NCI-H1694 treated with DMSO at 0.1 percent for 48 hours (cell line): ENCODE measurements at regions not wholly inside any gene's neighbourhood (a gene's known extent, or its start where the extent isn't known, plus 50 kb on each side); places are given as distances from the start of the nearest gene placed in this dataset.

ENCODE experiments used
- DNase-seq: peaks from one replicate; lab custom pipeline; 2025; lab: John Stamatoyannopoulos, UW

DNA sequence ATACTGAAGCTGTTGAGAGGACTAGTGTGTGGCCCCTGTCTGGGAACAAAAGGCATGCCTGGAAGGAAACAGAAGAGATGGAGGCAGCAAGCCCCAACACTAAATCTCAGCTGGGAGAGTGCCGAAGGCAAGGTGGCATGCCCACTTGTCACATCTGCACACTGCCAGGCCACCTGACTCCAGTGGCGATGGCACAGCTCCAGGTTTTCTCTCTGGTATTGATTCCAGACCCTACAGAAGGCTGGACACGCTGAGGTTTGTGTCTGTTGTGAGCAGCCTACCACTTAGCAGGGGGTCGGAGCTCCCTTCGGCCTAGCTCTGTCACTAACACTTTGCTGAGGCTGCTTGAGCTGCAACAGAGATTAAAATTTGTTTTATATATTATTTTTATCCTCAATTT, 307.3 kb downstream of the TDRD15 start:
- DNase-seq = no peak

DNA sequence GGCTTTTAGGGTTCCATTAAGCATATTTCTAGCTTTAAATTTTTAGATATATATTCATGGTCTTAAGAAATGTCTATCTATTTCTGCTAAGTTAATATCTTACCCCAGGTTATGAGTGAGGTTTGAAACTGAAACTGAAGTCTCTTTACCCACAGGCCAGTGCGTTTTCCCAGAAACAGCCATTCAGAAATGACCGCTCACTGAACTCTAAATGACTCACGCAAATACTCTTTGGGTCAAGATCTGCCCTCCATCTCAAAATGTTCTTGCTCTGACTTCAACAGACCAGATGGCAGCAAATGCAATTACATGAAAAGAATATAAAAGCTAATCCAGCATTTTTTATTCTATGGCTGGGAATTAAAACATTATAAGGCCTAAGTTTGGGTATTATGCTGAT, 315.2 kb downstream of the TDRD15 start:
- no peak for DNase-seq

DNA sequence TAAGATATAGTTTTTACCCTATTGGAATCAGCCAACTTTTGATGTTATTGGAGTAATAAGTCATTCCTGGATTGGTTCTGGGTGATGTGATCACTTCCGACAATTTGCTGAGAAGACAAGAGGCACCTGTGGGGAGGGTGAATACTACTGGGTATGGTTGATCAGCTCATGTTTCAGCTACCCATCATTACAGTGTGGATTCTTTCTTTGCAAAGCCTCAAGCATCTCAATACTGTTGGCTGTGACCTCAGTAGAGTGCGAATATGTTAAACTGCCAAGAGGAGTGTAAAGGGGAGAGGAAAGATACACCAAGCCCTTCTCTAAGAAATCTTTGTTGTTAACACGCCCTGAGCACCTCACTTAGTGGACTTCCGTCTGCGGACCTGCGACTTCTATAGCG, 317.7 kb downstream of the TDRD15 start:
- no peak for DNase-seq

DNA sequence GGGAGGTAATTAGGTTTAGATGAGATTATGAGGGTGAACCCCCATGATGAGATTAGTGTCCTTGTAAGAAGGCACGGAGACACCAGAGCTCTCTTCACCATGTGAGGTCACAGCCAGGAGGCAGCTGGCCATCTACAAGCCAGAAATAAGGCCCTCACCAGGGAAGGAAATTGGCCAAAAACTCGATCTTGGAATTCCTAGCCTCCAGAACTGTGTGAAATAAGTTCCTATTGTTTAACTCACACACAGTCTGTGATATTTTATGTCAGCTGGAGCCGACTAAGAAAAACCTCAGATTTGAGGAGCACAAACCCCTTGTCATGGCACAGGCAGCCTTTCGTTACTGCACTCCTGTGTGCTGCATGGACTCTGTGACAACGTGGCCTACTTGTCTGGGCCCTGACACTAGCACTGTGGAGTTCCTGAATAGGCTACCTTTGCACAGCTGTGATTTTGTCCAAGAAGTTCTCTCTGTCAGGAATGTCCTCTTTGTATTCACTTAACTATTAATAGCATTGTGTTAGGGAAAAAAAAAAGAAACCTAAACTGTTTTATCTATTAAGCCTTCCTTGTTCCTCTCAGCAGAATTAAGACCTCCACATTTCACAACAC, 319.8 kb downstream of the TDRD15 start:
- no peak for DNase-seq

DNA sequence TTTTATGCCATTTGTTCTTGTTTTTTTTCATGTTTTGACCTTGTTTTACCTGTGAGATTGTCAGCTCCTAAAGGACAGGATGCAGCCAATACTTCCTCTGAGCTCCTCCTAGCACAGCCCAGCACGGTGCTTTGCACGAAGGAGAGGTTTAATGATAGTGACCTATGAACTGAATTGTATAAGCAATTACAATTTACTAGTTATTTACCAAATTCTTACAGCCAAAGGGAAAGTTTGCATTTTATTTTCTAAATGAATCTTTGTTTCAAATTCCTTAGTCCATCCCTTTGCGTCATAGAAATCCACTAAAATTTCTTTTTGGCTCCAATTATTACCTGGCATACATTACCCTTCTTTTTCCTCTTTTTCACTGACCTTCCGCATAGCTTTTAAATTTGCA, 326.1 kb downstream of the TDRD15 start:
- DNase-seq = no peak

DNA sequence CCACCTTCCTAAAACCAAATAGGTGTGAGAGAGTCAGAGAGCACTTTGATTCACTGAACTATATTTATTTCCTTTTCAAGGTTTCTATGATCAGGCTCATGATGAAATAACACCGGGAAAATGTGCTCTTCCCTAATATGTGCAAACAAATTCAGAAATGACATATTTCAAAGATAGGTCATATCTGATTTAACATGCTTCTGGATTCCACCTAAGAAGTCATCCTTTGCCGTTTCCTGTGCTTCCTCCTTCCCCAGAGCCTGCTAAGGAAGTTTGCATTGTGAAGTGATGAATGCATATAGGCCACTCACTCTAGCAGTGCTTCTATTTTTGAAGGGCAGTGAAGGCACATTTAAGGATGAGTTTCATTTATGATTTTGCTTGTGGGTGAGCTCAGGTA, 327.6 kb downstream of the TDRD15 start:
- no peak for DNase-seq

DNA sequence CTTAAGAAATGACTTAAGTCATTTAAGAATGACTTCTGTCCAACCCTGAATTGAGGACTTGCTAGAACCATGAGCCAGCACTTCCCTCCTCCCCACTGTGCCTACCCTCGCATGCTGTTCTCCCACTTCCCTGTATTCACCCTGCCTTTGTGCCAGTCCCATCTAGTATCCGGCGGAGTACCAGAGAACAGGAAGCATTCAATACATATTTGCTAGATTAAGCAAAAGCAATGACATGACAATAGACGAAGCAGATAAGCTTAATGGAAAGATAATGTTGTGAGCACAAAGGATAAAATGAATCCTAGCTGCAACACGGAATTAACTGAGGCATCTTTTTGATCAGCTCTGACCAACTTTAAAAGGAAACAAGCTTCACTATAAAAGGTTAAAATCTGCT, 328.5 kb downstream of the TDRD15 start:
- DNase-seq = no peak

DNA sequence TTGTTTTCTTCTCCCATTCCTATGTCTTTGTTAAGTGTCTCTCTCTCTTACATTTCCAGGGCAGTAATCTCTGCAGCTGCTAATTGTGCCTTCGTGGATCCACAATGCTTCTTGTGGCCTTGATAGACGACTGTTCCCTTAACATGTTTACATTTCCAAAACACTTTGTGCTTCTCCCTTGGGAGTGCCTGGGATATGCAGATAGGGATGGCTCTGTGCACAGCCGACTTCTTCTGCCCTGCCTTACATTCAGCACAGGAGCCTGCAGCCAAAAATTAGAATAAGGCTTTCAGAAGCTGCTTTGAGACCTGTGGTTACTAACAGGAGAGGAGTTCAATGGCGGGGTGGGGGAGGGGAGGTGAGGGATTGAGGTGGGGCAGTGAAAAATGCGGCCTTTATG, 328.9 kb downstream of the TDRD15 start:
- DNase-seq = no peak

DNA sequence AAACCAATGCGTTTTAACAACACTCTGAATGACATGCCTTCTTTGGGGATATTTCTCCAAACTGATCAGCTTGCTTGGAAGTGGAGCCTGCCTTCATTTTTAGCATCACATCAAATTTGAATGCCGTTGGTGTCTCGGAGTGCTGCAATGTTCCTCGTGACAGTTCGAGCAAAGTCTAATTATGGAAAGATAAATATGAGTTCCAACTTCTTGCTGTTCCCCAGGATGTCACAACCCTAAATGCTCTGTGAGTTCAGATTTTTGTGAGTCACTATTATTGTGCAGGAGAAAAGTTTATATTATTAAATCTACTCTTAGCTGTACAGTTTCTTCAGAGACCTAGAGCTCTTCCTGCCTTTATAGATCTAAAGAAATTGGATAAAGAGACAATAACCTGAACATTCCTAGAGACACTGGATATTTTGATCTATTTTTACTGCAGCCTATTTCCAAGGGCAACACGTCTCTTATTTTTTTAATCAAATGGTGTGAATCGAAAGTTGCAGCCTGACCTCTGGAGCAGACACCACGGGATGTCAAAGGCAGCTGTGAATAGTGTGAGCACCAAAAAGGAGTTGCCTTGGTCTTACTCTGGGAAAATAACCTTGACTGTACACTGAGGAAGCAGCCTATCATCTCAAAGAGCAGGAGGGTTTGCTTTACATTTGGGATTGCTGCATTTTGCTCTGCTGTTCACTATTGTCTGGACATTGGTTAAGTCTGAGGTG, 330.1 kb downstream of the TDRD15 start:
- DNase-seq = no peak

DNA sequence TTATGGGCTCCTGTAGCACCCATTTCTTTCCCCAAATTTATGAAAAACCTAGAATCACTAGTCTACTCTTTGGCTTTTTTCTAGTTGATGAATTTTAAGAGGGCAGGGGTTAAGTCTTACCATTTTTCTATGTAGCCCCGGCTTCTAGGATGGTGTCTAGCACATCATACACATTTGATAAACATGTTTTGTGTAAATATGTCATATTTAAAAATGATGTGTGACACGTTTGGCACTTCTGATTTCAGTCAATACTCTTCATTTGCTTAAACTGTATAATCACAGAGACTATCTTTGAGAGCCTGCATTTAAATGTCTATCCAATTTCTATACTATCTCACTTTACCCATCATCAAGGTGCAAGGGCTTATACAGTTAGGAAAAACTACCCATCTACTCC, 331.1 kb downstream of the TDRD15 start:
- DNase-seq = no peak

DNA sequence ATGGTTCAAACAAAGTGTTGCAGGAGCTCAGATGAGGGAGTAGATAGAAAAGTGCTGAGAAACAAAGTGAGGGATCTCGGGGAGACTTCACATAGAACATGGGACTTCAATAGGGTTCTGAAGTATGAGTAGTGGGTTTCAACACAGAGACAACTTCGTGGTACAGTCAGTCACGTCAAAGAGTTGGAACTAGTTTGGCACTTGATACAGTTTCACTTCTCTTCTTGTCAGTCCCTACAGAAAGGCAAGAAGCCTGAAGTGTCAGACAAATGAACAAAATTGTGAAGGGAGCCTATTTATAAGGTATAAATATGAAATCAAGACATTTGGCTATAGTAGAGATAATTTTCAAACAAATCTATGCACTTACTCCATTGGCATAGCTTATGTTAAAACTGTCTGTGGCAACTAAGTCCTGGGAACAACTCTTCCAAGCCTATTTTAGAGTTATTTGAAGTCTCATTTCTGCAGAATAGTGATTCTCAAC, 338.0 kb downstream of the TDRD15 start:
- DNase-seq = no peak

DNA sequence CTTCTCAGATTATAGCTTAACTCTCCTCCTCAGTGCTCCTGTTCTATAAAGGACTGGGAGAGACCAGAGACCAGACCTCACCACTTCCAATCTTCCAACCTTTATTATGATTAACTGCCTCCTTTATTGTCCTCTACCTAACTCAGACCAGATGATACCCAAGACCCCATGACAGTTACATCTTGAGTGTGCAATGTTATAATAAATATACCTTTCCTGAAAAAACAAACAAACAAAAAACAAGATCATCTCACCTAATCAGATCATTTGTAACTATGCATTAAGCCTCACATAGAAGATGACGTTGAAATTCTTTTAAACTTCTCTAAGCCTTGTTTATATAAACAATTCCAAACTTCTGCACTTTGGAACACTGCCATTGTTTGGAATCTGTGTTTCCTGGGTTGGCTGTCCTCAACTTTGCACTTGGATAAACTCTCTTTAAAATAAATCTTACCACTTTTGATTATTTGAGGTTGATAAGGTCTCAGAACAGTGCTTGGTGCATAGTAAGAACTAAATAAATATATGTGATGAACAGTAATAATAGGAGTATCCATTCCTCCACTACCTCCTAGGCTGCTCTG, 342.7 kb downstream of the TDRD15 start:
- no peak for DNase-seq

DNA sequence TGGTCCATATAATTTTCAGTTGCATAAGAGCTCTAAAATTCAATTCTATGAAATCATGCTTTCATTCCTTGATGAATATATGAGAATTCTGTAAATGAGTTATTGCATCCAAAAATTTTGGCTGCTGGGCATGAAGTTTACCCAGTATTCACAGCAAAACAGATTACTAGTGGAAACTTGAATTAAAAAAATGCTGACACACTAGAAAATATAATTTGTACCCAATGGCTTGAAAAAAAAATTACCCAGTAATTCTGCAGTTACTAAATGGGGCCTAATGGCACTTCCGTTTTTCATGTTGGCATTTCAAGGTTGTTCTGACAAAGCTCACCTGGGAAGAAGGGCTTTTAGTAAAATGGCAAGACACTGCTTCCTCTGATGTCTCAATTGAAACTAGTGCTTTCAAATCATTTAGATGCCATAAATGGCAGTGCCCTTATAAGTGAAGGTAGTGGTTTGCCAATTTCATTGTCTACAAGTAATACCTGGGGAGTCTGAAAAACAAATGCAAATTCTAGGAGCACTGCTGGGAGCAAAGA, 343.6 kb downstream of the TDRD15 start:
- no peak for DNase-seq

DNA sequence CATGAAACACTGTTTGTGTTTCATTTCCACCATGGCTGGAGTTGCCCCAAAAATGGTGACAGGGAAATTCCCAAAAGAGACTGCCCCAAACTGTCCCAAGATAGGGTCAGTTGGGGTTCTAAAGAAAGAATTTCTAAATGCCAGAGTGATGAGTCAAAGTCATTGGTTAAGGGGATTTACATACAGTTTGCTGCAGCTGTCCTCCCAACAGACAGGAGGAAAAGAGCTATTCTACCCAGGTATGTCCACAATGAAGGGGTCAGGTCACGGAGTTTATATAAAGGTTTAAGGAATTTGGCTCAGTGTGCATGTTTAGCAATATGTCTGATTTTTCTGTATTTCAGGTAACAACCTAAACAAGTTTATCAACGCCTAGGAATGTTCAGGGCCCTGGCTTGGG, 344.1 kb downstream of the TDRD15 start:
- DNase-seq = no peak

DNA sequence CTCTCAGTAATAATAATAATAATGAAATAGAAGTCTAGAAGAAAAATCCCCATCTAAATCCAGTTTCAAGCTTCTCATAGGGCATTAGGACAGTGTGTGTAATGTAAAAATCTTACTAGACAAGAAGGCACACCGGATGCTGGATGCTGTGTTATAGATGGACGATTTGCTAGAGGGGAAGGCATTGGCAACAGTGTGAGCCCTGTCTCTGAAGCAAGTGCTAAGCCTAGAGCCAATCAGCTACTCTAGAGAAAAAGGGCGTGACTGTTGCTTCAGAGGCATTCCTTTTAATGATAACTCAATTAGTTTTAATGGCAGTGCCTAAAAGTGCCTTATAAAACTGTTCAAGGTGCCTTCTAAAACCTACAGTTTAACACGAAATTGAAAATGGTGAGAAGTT, 344.9 kb downstream of the TDRD15 start:
- DNase-seq = no peak

DNA sequence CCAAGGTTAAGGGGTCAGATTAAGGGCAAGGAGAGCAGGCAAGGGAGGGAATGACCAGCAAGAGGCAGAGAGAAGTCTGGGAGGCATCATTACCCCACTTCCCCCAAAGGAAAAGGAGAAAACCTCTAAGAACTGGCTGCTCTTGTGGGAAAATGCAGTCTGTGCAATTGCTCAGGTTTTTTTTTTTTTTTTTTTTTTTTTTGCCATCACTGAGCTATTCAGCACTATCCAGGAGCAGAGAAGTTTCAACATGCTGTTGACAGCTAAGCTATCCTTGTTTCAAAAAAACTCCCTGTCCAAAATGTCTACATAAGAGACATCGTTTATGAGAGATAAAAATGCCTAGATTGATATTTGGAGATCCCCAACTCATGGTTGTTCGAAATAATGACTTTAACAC, 345.4 kb downstream of the TDRD15 start:
- no peak for DNase-seq

DNA sequence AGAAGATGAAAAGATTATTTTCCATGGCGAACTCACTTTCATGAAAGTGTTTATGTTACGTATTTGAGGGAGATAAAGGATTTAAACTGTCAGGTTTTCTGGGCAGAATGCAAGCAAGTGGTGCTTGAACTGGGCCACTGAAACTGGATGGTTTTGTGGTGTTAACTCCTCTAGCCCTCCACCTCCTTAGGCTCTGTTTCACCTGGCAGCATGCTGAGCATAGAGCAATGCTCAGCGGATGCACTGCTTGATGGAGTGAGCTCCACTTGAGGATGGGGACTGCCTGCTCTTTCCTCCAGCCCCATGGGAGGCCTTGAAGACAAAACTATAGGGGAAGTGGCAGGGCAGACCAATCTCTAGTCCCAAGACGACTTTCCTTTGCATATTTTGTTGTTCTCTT, 345.8 kb downstream of the TDRD15 start:
- no peak for DNase-seq

DNA sequence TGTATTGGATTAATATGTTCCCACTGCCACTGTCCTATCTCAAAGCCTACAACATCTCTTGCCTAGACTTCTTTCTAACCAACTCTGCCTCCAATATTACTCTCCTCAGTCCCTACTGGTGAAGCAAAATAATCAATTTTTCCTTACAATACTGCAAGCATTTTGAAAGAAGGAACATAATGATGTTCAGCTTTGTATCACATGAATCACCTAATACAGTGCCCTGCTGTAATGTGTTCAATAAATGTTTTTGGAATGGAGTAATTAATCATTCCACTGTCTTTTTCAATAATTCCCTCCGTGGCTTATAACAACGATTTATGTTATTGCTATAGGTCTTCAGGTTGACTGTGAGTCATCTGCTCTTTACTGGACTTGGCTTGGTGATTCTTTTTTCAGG, 356.4 kb downstream of the TDRD15 start:
- no peak for DNase-seq

DNA sequence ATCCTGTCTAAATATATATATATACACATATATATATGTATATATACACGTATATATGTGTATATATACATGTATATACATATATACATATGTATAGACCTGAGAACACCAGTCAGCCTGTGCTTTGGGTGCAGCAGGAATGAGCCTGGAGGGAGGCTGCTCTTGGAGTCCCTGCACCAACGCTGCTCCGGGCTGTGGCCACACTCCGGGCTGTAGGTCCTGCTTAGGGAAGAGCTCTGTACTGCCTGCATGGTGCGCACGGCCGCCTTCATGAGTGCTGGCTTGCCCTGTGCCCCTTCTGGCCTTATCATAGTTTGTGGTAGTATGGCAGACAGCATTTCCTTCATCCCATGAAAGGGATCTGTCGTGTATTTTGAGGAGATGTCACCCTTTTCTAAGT, 360.9 kb downstream of the TDRD15 start:
- DNase-seq = no peak

DNA sequence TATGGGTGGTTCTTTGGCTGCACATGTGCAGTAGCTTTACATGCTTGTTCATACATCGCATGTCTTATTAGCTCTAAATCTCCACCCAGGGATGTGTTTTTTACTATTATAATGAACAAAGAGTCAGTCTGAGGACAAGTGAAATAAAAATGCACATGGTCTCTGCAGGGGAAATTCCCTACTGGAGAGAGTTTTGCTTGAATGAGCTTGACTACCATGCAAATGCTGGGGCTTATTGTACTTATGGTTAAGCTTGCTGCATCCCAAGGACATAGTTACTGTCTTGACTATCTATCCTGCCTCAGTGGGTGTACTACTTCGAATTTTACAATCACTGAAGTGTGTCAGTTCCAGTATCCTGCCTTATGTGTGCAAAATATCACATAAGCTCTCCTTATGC, 362.7 kb downstream of the TDRD15 start:
- no peak for DNase-seq

DNA sequence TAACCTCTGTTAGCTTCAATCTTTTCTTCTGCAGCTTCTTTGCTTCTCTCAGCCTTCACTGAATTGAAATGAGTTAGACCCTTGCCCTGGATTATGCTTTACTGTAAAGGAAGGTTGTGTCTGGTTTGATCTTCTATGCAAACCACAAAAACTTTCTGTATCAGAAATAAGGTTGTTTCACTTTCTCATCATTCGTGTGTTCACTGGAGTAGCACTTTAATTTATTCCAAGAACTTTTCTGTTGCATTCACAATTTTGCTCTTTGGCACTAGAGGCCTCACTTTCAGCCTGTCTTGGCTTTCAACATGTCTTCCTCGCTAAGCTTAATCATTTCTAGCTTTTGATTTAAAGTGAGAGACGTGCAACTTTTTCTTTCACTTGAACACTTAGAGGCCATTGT, 365.3 kb downstream of the TDRD15 start:
- DNase-seq = no peak

DNA sequence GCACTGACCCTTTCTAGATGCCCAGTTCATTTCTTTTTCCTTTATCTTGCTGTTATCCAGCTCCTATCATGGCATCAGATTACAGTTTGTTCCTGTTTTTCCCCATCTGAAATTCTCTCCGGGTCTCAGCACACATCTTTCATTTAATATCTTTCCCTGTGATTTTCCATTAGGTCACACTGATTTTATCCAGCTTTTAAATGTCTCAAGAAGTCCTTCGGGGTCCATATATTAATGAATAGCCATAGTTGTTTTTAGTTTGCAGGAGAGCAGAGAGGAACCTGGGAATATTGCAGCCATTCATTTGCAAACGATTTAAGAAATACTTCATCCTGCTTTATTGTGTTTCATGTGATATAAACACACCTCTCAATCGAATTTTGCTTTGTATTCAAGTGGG, 374.2 kb downstream of the TDRD15 start:
- DNase-seq = no peak

DNA sequence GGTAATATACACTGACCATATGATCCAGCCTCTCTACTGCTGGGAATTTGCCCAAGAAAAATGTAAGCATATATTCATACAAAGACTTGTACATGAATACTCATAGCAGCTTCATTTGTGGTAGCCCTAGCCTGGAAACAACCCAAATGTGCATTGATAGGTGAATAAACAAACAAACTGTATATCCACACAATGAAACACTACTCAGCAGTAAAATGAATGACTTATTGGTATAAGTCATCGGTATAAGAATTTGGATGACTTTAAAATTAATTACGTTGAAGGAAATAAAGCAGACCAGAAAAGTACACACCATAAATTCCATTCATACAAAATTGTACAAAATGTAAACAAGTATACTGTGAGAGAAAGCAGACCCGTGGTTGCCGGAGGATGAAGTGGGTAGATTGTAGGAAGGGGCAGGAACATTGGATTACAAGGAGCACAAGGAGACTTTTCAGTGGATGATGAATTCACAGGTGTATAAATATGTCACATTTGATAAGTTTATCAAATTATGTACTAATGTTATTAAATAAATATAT, 376.7 kb downstream of the TDRD15 start:
- no peak for DNase-seq
